NCI-H446 (cell line): ENCODE measurements at regions not wholly inside any gene's neighbourhood (a gene's known extent, or its start where the extent isn't known, plus 50 kb on each side); places are given as distances from the start of the nearest gene placed in this dataset.

Experiments used
- DNase-seq, 2 experiments: peaks; one replicate each; lab custom pipeline; 2025; lab: John Stamatoyannopoulos, UW

- DNase-seq, result no peak
Observed at GRCh38 chrX:10818651-10819050, 198.3 kb upstream of the MID1 start.

GRCh38 chrX:10819973-10820372 lies 199.6 kb upstream of the MID1 start:
- DNase-seq, result peak in 1 of 2 experiments; percentile 22

GRCh38 chrX:10821293-10821692 lies 200.9 kb upstream of the MID1 start:
- DNase-seq, result no peak

- DNase-seq, result peak; percentile 20 to 83
Observed at GRCh38 chrX:10828036-10828435, 207.7 kb upstream of the MID1 start.

GRCh38 chrX:10828640-10829039 lies 208.3 kb upstream of the MID1 start:
- DNase-seq, result peak in 1 of 2 experiments; percentile 48

- DNase-seq, result peak; percentile 54 to 83
Observed at GRCh38 chrX:10831716-10832502, 211.5 kb upstream of the MID1 start.

- DNase-seq, result no peak
Observed at GRCh38 chrX:10833299-10834169, 213.1 kb upstream of the MID1 start.

- no peak for DNase-seq
Observed at GRCh38 chrX:10841579-10841978, 221.2 kb upstream of the MID1 start.

- DNase-seq, result no peak
Observed at GRCh38 chrX:10842646-10843045, 222.3 kb upstream of the MID1 start.

GRCh38 chrX:10847333-10847732 lies 226.9 kb upstream of the MID1 start:
- no peak for DNase-seq

GRCh38 chrX:10851809-10852208 lies 231.4 kb upstream of the MID1 start:
- DNase-seq, result no peak

- peak; percentile 27 to 44 for DNase-seq
Observed at GRCh38 chrX:10854594-10854993, 234.2 kb upstream of the MID1 start.

GRCh38 chrX:10855845-10856244 lies 235.5 kb upstream of the MID1 start:
- DNase-seq, result peak in 1 of 2 experiments; percentile 42

- peak in 1 of 2 experiments; percentile 23 for DNase-seq
Observed at GRCh38 chrX:10856797-10857196, 236.4 kb upstream of the MID1 start.

GRCh38 chrX:10859353-10859752 lies 239.0 kb upstream of the MID1 start:
- peak; percentile 37 to 77 for DNase-seq

GRCh38 chrX:10875995-10876394 lies 235.1 kb upstream of the HCCS start:
- no peak for DNase-seq

GRCh38 chrX:10882484-10882883 lies 228.6 kb upstream of the HCCS start:
- no peak for DNase-seq

GRCh38 chrX:10884246-10884645 lies 226.9 kb upstream of the HCCS start:
- DNase-seq, result peak in 1 of 2 experiments; percentile 10

GRCh38 chrX:10892621-10893225 lies 218.4 kb upstream of the HCCS start:
- no peak for DNase-seq

GRCh38 chrX:10893366-10893765 lies 217.8 kb upstream of the HCCS start:
- no peak for DNase-seq

- no peak for DNase-seq
Observed at GRCh38 chrX:10893976-10894375, 217.2 kb upstream of the HCCS start.

- no peak for DNase-seq
Observed at GRCh38 chrX:10897768-10898167, 213.4 kb upstream of the HCCS start.
